ENCODE measurements at regions not wholly inside any gene's neighbourhood (a gene's known extent, or its start where the extent isn't known, plus 50 kb on each side); places are given as distances from the start of the nearest gene placed in this dataset.

- TF ChIP-seq AHDC1 (CRISPR knock-in tag; IDR thresholded peaks at IDR 0.05; ENCODE audit: borderline replicate concordance) (no peak), CBX1 (IDR thresholded peaks at IDR 0.05; ENCODE audit: low read depth) (no peak), PRDM4 (CRISPR knock-in tag; IDR thresholded peaks at IDR 0.05; ENCODE audit: borderline replicate concordance) (no peak), GABPA (IDR thresholded peaks at IDR 0.05; ENCODE audit: low read depth, low read length) (no peak), GABPA (CRISPR knock-in tag; IDR thresholded peaks at IDR 0.05; ENCODE audit: low read depth) (no peak), CENPT (CRISPR knock-in tag; IDR thresholded peaks at IDR 0.05; ENCODE audit: low read depth) (no peak)
Observed at GRCh38 chr9:81388831-81389230, 300.5 kb downstream of the TLE1 start (continued).
